Fibroblast of lung (primary cell): ENCODE measurements at regions not wholly inside any gene's neighbourhood (a gene's known extent, or its start where the extent isn't known, plus 50 kb on each side); places are given as distances from the start of the nearest gene placed in this dataset.

Experiments
- EZH2 ChIP-seq: IDR thresholded peaks from 2 replicates; pipeline ENCODE4 v1.5.1; 2012; ENCODE audit warnings: low read length, control low read depth, mild to moderate bottlenecking; ENCODE audit errors: missing control alignments
- TF ChIP-seq, protein P1 (sequence below), 2 donors: IDR thresholded peaks in 1 of 2; conservative IDR thresholded peaks in 1 of 2; 1 replicate in 1 of 2; 2 replicates in 1 of 2; pipeline ENCODE4 v1.5.1; 2011 to 2012; ENCODE audit warnings: low read length in 2 of 2, control low read depth in 1 of 2, inconsistent platforms in 1 of 2, low read depth in 1 of 2, mild to moderate bottlenecking in 1 of 2

DNA sequence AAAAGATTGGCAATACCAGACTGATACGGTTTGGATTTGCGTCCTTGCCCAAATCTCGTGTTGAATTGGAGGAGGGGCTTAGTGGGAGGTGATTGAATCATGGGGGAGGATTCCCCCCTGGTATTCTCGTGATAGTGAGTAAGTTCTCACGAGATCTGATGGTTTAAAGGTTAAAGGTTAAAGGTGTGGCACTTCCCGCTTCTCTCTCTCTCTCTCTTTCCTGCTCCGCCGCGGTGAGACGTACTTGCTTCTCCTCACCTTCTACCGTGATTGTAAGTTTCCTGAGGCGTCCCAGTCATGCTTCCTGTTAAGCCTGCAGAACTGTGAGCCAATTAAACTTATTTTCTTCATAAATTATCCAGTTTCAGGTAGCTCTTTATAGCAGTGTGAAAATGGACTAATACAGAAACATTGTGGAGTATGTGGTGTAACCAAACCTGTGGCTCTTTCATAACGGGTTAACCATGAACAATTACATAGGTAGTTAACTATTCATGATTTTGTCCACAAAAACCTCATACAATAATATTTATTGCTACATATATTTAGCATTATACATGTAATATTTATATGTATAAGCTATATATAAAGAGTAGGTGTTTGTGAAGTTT lies 107.5 kb downstream of the ANXA1 start:
- TF ChIP-seq, protein P1, sequence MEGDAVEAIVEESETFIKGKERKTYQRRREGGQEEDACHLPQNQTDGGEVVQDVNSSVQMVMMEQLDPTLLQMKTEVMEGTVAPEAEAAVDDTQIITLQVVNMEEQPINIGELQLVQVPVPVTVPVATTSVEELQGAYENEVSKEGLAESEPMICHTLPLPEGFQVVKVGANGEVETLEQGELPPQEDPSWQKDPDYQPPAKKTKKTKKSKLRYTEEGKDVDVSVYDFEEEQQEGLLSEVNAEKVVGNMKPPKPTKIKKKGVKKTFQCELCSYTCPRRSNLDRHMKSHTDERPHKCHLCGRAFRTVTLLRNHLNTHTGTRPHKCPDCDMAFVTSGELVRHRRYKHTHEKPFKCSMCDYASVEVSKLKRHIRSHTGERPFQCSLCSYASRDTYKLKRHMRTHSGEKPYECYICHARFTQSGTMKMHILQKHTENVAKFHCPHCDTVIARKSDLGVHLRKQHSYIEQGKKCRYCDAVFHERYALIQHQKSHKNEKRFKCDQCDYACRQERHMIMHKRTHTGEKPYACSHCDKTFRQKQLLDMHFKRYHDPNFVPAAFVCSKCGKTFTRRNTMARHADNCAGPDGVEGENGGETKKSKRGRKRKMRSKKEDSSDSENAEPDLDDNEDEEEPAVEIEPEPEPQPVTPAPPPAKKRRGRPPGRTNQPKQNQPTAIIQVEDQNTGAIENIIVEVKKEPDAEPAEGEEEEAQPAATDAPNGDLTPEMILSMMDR (conservative IDR thresholded peaks at IDR 0.05 in 1 of 2, IDR thresholded peaks at IDR 0.05 in 1 of 2; ENCODE audit: low read depth in 1 of 2, low read length in 2 of 2) = no peak
- TF ChIP-seq EZH2 = no peak
